ENCODE measurements at regions not wholly inside any gene's neighbourhood (a gene's known extent, or its start where the extent isn't known, plus 50 kb on each side); places are given as distances from the start of the nearest gene placed in this dataset.
"Not testable (repeated sequence)": the region's sequence is repeated elsewhere in the genome, so short reads cannot be mapped to it uniquely, and the experiment has no call there.

DNA sequence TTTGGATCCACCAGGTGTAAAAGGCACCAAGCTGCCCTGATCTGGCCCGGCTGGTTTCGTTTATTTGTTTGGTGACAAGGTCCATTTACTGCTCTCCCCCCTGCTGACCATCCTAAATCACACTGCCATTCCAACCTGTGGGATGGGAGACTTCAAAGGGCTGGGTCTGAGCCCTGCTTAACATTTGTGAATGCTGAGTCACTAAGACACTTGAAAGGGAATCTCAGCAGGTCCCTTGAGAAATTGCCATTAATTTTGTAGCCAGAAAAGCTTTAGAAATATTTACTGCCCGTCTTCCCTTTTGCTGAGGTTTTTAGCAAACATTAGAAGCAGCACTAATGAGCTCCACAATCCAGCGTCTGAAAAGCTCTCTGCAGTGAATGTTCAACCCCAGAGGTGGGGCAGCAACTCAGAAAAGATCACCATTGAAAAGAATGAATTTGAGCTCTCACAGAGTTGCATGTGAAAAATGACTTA lies 133.8 kb downstream of the ARL4C start:
- intact Hi-C loops (cut with DNase I; ENCODE audit: low total_unique reads) = no loop called here
- H3K4me3 ChIP-seq (ENCODE audit: low read depth, poor library complexity, severe bottlenecking) = no peak overlapping the region
- no peak for DNase-seq (ENCODE audit: low spot score in 2 of 2)
- 40 to 60% methylated on average over 4 of the region's 4 CpGs for WGBS, 2 donors
- no peak for TF ChIP-seq POLR2A (IDR thresholded peaks at IDR 0.05)
- TF ChIP-seq, protein P1, sequence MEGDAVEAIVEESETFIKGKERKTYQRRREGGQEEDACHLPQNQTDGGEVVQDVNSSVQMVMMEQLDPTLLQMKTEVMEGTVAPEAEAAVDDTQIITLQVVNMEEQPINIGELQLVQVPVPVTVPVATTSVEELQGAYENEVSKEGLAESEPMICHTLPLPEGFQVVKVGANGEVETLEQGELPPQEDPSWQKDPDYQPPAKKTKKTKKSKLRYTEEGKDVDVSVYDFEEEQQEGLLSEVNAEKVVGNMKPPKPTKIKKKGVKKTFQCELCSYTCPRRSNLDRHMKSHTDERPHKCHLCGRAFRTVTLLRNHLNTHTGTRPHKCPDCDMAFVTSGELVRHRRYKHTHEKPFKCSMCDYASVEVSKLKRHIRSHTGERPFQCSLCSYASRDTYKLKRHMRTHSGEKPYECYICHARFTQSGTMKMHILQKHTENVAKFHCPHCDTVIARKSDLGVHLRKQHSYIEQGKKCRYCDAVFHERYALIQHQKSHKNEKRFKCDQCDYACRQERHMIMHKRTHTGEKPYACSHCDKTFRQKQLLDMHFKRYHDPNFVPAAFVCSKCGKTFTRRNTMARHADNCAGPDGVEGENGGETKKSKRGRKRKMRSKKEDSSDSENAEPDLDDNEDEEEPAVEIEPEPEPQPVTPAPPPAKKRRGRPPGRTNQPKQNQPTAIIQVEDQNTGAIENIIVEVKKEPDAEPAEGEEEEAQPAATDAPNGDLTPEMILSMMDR (IDR thresholded peaks at IDR 0.05) = no peak

DNA sequence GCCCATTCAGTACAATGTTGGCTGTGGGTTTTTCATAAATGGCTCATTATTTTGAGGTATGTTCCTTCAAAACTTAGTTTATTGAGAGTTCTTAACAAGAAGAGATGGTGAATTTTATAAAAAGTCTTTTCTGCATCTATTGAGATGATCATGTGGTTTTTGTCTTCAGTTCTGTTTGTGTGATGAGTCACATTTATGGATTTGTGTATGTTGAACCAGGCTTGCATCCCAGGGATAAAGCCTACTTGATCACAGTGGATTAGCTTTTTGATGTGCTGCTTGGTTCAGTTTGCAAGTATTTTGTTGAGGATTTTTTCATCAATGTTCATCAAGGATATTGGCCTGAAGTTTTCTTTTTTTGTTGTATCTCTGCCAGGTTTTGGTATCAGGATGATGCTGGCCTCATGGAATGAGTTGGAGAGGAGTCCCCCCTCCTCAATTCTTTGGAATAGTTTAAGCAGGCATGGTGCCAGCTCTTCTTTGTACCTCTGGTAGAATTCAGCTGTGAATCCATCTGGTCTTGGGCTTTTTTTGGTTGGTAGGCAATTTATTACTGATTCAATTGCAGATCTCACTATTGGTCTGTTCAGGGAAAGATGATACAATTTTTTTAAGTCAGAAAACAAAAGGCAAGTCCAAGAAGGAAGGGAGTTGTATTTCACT lies 136.4 kb downstream of the ARL4C start:
- H3K4me3 ChIP-seq (ENCODE audit: low read depth, poor library complexity, severe bottlenecking); intact Hi-C loops (cut with DNase I; ENCODE audit: low total_unique reads); DNase-seq (ENCODE audit: low spot score in 2 of 2): not testable (repeated sequence)

DNA sequence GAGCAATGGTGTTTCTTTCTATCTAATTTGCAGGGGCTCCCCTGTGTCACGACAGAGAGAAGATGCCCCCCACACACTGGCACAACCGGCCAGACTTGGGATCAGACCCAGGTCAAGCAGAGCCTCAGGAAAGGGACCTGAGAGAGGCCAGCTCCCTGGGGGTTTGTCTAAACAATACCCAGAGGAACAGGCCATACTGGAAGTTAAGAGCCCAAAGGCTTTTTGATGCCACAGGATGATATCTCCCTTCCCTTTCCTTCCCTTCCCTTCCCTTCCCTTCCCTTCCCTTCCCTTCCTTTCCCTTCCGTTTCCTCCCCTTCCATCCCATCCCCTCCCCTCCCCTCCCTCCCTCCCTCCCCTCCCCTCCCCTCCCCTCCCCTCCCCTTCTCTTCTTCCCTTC lies 139.2 kb downstream of the ARL4C start:
- no peak for DNase-seq (ENCODE audit: low spot score in 2 of 2)
- no peak overlapping the region for H3K4me3 ChIP-seq (ENCODE audit: low read depth, poor library complexity, severe bottlenecking)
- intact Hi-C loops (cut with DNase I; ENCODE audit: low total_unique reads) = no loop called here
- 85 to 90% methylated on average over 2 of the region's 3 CpGs for WGBS, 2 donors
- TF ChIP-seq POLR2A (IDR thresholded peaks at IDR 0.05) = no peak
- TF ChIP-seq, protein P1 (IDR thresholded peaks at IDR 0.05) = no peak

DNA sequence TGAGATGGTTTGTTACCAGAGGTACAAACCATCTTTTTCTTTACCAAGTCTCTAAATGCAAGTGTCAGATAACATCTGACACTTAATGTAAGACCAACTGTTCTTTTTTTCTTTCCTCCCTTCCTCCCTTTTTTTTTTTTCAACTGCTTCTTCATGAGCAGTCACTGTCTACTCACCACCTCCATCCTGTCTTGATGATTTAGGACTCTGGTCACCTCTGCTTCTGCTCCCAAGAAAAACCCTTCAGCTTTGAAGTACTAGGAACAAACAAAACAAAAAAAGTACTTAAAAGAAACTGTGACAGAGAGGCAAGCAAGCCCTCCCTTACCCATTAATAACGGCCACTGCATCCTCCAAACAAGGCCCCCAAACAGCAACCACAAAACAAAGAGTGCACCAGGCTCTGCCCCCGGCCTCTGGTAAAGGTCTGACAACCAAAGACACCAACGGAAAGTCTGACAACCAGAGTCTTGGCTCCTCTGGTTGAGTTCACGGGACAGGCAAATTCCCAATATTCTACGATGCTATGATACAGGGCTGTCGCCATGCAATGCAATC lies 141.0 kb downstream of the ARL4C start:
- DNase-seq (ENCODE audit: low spot score in 2 of 2) = no peak
- TF ChIP-seq POLR2A (IDR thresholded peaks at IDR 0.05) = no peak
- TF ChIP-seq, protein P1 (IDR thresholded peaks at IDR 0.05) = no peak
- WGBS, 2 donors = 62 to 69% methylated on average over 6 of the region's 6 CpGs
- intact Hi-C loops (cut with DNase I; ENCODE audit: low total_unique reads) = no loop called here
- no peak overlapping the region for H3K4me3 ChIP-seq (ENCODE audit: low read depth, poor library complexity, severe bottlenecking)

DNA sequence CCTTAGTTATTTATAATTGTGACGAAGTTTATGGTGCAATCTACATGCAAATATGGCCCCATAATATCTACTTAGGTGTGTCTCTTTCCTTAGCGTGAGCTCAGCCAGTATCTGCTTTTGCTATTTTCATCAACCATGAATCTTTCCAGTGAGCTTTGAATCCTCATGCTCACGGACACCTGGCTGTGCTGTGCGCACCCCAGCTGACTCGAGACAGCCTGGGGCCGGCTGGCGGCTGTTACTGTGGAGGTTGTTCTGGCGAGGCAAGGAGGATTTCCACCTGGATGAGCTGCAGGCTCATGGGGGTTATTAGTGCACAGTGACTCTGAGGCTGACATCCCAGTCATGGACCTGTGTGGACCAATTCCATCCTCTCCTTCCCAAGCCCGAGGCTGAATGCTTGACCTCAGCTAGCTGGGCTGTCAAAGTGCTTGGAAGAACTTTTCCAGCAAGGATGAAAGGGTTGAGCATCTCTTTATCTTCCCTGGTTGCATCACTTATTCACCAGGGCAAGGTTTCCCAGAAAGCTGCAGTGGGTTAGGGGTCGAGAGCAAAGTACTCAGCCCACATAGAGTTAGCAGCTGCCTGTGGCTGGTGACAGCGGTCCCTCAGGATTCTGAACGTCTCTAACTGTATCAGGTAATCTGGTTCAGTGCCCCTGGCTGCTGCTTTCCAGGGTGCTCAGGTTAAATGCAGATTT lies 141.7 kb downstream of the ARL4C start:
- WGBS, 2 donors = 37 to 58% methylated on average over 12 of the region's 12 CpGs
- TF ChIP-seq, protein P1 (IDR thresholded peaks at IDR 0.05) = no peak
- no peak for TF ChIP-seq POLR2A (IDR thresholded peaks at IDR 0.05)
- intact Hi-C loops (cut with DNase I; ENCODE audit: low total_unique reads) = no loop called here
- peak in 1 of 2 donors; percentile 81 for DNase-seq (ENCODE audit: low spot score in 2 of 2)
- no peak overlapping the region for H3K4me3 ChIP-seq (ENCODE audit: low read depth, poor library complexity, severe bottlenecking)

DNA sequence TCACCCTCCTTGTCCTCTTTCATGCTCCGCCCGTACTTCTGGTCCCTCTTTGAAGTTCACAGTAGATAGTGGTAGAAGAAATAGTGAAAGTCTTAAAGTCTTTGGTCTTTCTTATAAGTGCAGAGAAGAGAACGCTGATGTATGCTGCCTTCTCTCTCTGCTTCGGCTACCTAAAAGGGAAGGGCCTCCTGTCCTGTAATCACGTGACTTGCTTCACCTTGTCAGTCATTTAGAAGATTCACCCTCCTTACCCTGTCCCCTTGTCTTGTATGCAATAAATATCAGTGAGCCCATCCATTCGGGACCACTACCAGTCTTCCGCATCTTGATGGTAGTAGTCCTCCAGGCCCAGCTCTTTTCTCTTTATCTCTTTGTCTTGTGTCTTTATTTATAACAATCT lies 144.6 kb downstream of the ARL4C start:
- intact Hi-C loops (cut with DNase I; ENCODE audit: low total_unique reads) = no loop called here
- TF ChIP-seq, protein P1 (IDR thresholded peaks at IDR 0.05) = no peak
- TF ChIP-seq POLR2A (IDR thresholded peaks at IDR 0.05) = no peak
- no peak overlapping the region for H3K4me3 ChIP-seq (ENCODE audit: low read depth, poor library complexity, severe bottlenecking)
- WGBS, 2 donors = 95 to 97% methylated on average over 7 of the region's 7 CpGs
- DNase-seq (ENCODE audit: low spot score in 2 of 2) = no peak

DNA sequence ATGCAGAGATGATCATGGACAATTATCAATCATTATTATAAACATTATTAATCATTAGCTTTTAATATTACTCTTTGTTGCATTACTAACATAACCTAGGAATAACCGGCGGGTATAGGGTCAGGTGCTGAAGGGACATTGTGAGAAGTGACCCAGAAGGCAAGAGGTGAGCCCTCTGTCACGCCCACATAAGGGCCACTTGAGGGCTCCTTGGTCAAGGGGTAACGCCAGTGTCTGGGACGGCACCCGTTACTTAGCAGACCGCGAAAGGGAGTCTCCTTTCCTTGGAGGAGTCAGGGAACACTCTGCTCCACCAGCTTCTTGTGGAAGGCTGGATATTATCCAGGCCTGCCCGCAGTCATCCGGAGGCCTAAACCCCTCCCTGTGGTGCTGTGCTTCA lies 145.0 kb downstream of the ARL4C start:
- intact Hi-C loops (cut with DNase I; ENCODE audit: low total_unique reads) = not testable (repeated sequence)

More for the DNA sequence above, 145.0 kb downstream of the ARL4C start:
- H3K4me3 ChIP-seq (ENCODE audit: low read depth, poor library complexity, severe bottlenecking) = not testable (repeated sequence)
- peak in 1 of 2 donors; percentile 62 for DNase-seq (ENCODE audit: low spot score in 2 of 2)
- 95 to 98% methylated on average over 10 of the region's 10 CpGs for WGBS, 2 donors

Measured in lower leg skin (tissue), 4 donors.